Endodermal cell (in vitro differentiated cells): ENCODE measurements at regions not wholly inside any gene's neighbourhood (a gene's known extent, or its start where the extent isn't known, plus 50 kb on each side); places are given as distances from the start of the nearest gene placed in this dataset.

ENCODE experiments used
- DNase-seq: peaks from one replicate; pipeline ENCODE4 v3.0.0-alpha.2; 2017
- H3K27ac ChIP-seq: 2 replicates; pipeline ENCODE4 v1.5.1; 2013; ENCODE audit warnings: mild to moderate bottlenecking, low read depth, low read length, moderate library complexity
- H3K27me3 ChIP-seq: 2 replicates; pipeline ENCODE4 v1.6.1; 2013; ENCODE audit warnings: mild to moderate bottlenecking, low read length, moderate library complexity; ENCODE audit not compliant: insufficient read depth, control insufficient read depth, poor library complexity, severe bottlenecking
- H3K36me3 ChIP-seq: 2 replicates; pipeline ENCODE4 v1.7.0; 2013; ENCODE audit warnings: mild to moderate bottlenecking, low read length, moderate library complexity; ENCODE audit not compliant: control insufficient read depth, insufficient read depth
- H3K4me1 ChIP-seq: one replicate; pipeline ENCODE4 v1.7.0; 2013; ENCODE audit warnings: low read length; ENCODE audit not compliant: control insufficient read depth, insufficient read depth
- H3K4me3 ChIP-seq: 2 replicates; pipeline ENCODE4 v1.5.1; 2013; ENCODE audit warnings: mild to moderate bottlenecking, low read length, moderate library complexity
- H3K9ac ChIP-seq: 2 replicates; pipeline ENCODE4 v1.6.1; 2013; ENCODE audit warnings: mild to moderate bottlenecking, low read length, moderate library complexity; ENCODE audit not compliant: poor library complexity, severe bottlenecking; ENCODE audit errors: extremely low read depth
- H3K9me3 ChIP-seq: 2 replicates; pipeline ENCODE4 v1.6.1; 2013; ENCODE audit warnings: mild to moderate bottlenecking, low read length, moderate library complexity; ENCODE audit not compliant: control insufficient read depth
- H3K27ac Mint-ChIP-seq: 2 replicates; pipeline ENCODE4 v1.8.0; 2020; ENCODE audit warnings: mixed read lengths
- H3K27me3 Mint-ChIP-seq: 2 replicates; pipeline ENCODE4 v1.8.0; 2021; ENCODE audit warnings: mild to moderate bottlenecking, mixed read lengths; ENCODE audit not compliant: insufficient read depth
- H3K36me3 Mint-ChIP-seq: 2 replicates; pipeline ENCODE4 v1.8.0; 2020; ENCODE audit warnings: low read depth, mixed read lengths
- H3K4me1 Mint-ChIP-seq: 2 replicates; pipeline ENCODE4 v1.8.0; 2020; ENCODE audit warnings: mixed read lengths
- H3K4me3 Mint-ChIP-seq: 2 replicates; pipeline ENCODE4 v1.8.0; 2020; ENCODE audit warnings: mild to moderate bottlenecking, moderate library complexity, mixed read lengths
- H3K9me3 Mint-ChIP-seq: 2 replicates; pipeline ENCODE4 v1.8.0; 2020; ENCODE audit warnings: mild to moderate bottlenecking, mixed read lengths
- WGBS, 2 experiments: methylation state at CpG; one replicate each; pipeline versions ENCODE4 v1.1.5 to v1.1.7; 2013; ENCODE audit warnings: missing lambda C conversion rate in 2 of 2, mixed read lengths in 1 of 2; ENCODE audit not compliant: insufficient coverage in 1 of 2, insufficient read length in 1 of 2; 5-methylcytosine and 5-hydroxymethylcytosine counted together
- TF ChIP-seq, protein P1 (sequence below): fragments of 200-600 bp; sonication (generic); conservative IDR thresholded peaks from 2 replicates; pipeline ENCODE4 v1.5.0; 2021; ENCODE audit warnings: antibody characterized with exemption, mild to moderate bottlenecking

DNA sequence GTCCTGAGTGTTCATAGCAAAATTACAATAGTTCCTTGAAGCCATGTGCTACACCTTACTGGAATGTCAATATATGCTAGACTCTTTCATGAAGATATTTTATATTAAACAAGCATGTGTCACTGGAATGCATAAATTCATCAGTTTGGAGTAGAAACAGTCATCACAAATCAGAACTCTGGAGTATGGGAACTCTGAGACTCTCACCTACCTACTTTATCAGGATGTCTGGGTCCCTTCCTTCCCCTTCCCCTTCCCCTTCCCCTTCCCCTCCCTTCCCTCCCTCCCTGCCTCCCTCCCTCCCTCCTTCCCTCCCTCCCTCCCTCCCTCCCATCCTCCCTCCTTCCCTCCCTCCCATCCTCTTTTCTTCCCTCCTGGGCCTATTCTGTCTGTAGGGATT, 144.7 kb upstream of the PEX5L start:
- Mint-ChIP-seq H3K27me3 (no peaks in the 10 kb centered on the region), H3K4me1 (peaks cover 11% of the 10 kb centered on the region), H3K27ac (no peak overlapping the region), H3K9me3 (no peaks in the 10 kb centered on the region), H3K36me3 (no peaks in the 10 kb centered on the region), H3K4me3 (no peak overlapping the region)
- peaks cover 15% of the 10 kb centered on the region for H3K4me1 ChIP-seq
- no peak overlapping the region for H3K4me3 ChIP-seq
- DNase-seq = no peak
- H3K9me3 ChIP-seq = no peaks in the 10 kb centered on the region
- TF ChIP-seq, protein P1, sequence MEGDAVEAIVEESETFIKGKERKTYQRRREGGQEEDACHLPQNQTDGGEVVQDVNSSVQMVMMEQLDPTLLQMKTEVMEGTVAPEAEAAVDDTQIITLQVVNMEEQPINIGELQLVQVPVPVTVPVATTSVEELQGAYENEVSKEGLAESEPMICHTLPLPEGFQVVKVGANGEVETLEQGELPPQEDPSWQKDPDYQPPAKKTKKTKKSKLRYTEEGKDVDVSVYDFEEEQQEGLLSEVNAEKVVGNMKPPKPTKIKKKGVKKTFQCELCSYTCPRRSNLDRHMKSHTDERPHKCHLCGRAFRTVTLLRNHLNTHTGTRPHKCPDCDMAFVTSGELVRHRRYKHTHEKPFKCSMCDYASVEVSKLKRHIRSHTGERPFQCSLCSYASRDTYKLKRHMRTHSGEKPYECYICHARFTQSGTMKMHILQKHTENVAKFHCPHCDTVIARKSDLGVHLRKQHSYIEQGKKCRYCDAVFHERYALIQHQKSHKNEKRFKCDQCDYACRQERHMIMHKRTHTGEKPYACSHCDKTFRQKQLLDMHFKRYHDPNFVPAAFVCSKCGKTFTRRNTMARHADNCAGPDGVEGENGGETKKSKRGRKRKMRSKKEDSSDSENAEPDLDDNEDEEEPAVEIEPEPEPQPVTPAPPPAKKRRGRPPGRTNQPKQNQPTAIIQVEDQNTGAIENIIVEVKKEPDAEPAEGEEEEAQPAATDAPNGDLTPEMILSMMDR = no peak
- no peaks in the 10 kb centered on the region for H3K36me3 ChIP-seq
- H3K27ac ChIP-seq = no peak overlapping the region
- no peaks in the 10 kb centered on the region for H3K27me3 ChIP-seq
- no peak overlapping the region for H3K9ac ChIP-seq

DNA sequence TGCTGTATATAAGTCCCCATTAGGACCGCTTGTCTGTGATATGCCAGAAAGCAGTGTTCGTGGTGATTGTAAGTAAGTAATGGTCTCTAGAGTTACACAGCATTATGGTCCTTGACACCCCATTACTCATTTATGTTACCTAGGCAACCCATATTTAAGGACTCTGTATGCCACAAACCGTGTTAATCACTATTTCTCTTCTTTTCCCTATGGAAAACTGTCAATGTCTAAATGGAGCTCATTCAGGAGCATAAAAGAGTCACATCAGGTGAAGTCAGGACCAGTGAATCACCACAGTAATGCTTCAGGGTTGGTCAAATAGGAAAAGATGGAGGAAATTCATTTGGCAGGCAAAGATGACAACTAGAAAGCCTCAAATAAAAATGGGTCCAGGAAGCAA, 146.6 kb upstream of the PEX5L start:
- Mint-ChIP-seq H3K27ac (no peak overlapping the region), H3K9me3 (no peaks in the 10 kb centered on the region), H3K36me3 (no peaks in the 10 kb centered on the region), H3K27me3 (no peaks in the 10 kb centered on the region), H3K4me1 (peaks cover 11% of the 10 kb centered on the region), H3K4me3 (no peak overlapping the region)
- DNase-seq = no peak
- H3K9ac ChIP-seq = no peak overlapping the region
- H3K4me3 ChIP-seq = no peak overlapping the region
- H3K9me3 ChIP-seq = no peaks in the 10 kb centered on the region
- TF ChIP-seq, protein P1 = no peak
- H3K27ac ChIP-seq = no peak overlapping the region
- no peaks in the 10 kb centered on the region for H3K27me3 ChIP-seq
- no peaks in the 10 kb centered on the region for H3K36me3 ChIP-seq
- peaks cover 15% of the 10 kb centered on the region for H3K4me1 ChIP-seq
- 71 to 94% methylated on average over 1 to 3 of the region's 3 CpGs for WGBS, 2 experiments

DNA sequence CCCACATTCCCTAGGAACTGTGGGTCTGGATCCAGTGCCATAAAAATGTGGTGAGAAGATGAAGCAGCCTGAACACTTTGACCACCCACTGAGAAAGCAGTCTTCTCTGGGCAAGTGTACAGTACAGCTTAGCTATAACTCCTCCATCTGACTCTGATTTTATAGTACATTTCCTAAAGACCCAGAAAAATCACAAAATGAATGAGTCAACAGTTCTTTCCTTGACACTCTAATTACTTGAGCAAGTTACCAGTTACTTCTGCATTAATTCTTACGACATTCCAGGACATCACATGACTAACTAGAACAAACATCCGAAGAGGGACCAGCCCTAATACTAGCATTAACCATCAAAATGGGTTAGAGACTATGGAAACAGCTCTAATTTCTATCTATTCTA, 148.1 kb upstream of the PEX5L start:
- no peaks in the 10 kb centered on the region for H3K27me3 ChIP-seq
- TF ChIP-seq, protein P1 = no peak
- H3K36me3 Mint-ChIP-seq = no peaks in the 10 kb centered on the region
- H3K4me3 Mint-ChIP-seq = no peak overlapping the region
- H3K27ac Mint-ChIP-seq = no peak overlapping the region
- H3K4me1 Mint-ChIP-seq = peaks cover 6% of the 10 kb centered on the region
- DNase-seq = no peak
- H3K4me3 ChIP-seq = no peak overlapping the region
- no peak overlapping the region for H3K27ac ChIP-seq
- no peaks in the 10 kb centered on the region for H3K36me3 ChIP-seq
- H3K4me1 ChIP-seq = peaks cover 10% of the 10 kb centered on the region
- no peaks in the 10 kb centered on the region for H3K9me3 ChIP-seq
- 94% methylated on average over 2 of the region's 2 CpGs; no CpG with 5 or more reads in 1 of the 2 experiments for WGBS, 2 experiments
- H3K9ac ChIP-seq = no peak overlapping the region
- H3K27me3 Mint-ChIP-seq = no peaks in the 10 kb centered on the region
- no peaks in the 10 kb centered on the region for H3K9me3 Mint-ChIP-seq
